ENCODE measurements at regions not wholly inside any gene's neighbourhood (a gene's known extent, or its start where the extent isn't known, plus 50 kb on each side); places are given as distances from the start of the nearest gene placed in this dataset. TPM values are rescaled to one million over a fixed set of nuclear protein-coding genes. Genes with fewer than 3 reads are reported as not detected.
"Not testable (repeated sequence)": the region's sequence is repeated elsewhere in the genome, so short reads cannot be mapped to it uniquely, and the experiment has no call there.

- no peak for DNase-seq (ENCODE audit: low spot score)
- intact Hi-C loops (cut with DNase I), result no loop called here
Observed at GRCh38 chr9:93774331-93775102, 180.6 kb downstream of the BARX1 start.

GRCh38 chr9:93771276-93771675, 183.9 kb downstream of the BARX1 start:
- intact Hi-C loops (cut with DNase I), result no loop called here

GRCh38 chr9:93761822-93762221, 185.4 kb downstream of the PHF2 start:
- no peak for DNase-seq (ENCODE audit: low spot score)
- intact Hi-C loops (cut with DNase I), result no loop called here

More at GRCh38 chr9:93771276-93771675, 183.9 kb downstream of the BARX1 start:
- no peak for DNase-seq (ENCODE audit: low spot score)

GRCh38 chr9:93750045-93750444, 173.7 kb downstream of the PHF2 start:
- DNase-seq (ENCODE audit: low spot score), result no peak
- intact Hi-C loops (cut with DNase I), result no loop called here

GRCh38 chr9:93748827-93749226, 172.4 kb downstream of the PHF2 start:
- intact Hi-C loops (cut with DNase I), result not testable (repeated sequence)

GRCh38 chr9:93731963-93732362, 155.6 kb downstream of the PHF2 start:
- no peak for DNase-seq (ENCODE audit: low spot score)
- intact Hi-C loops (cut with DNase I), result no loop called here

More at GRCh38 chr9:93748827-93749226, 172.4 kb downstream of the PHF2 start:
- DNase-seq (ENCODE audit: low spot score), result not testable (repeated sequence)

- intact Hi-C loops (cut with DNase I), result no loop called here
- DNase-seq (ENCODE audit: low spot score), result no peak
Observed at GRCh38 chr9:93730648-93731047, 154.3 kb downstream of the PHF2 start.

GRCh38 chr9:93730217-93730616, 153.8 kb downstream of the PHF2 start:
- DNase-seq (ENCODE audit: low spot score), result no peak
- intact Hi-C loops (cut with DNase I), result no loop called here

Small RNA genes in the stretch of these regions (microRNA-seq; reads per million reads assigned to microRNA genes)
- not detected for gene MIR4291
